Spinal cord (tissue), 9 donors: ENCODE measurements at regions not wholly inside any gene's neighbourhood (a gene's known extent, or its start where the extent isn't known, plus 50 kb on each side); places are given as distances from the start of the nearest gene placed in this dataset.

ENCODE experiments used
- DNase-seq, 6 donors: peaks; one replicate each; pipeline versions ENCODE4 v3.0.0 to v3.0.0-alpha.2; 2013 to 2015; ENCODE audit warnings: low spot score in 6 of 6, low read depth in 4 of 6
- H3K27ac ChIP-seq: one replicate; pipeline ENCODE4 v1.5.1; 2013; ENCODE audit warnings: low read depth, low read length, control low read depth
- H3K27me3 ChIP-seq: one replicate; pipeline ENCODE4 v1.6.1; 2013; ENCODE audit warnings: low read length; ENCODE audit not compliant: control insufficient read depth, insufficient read depth
- H3K36me3 ChIP-seq: one replicate; pipeline ENCODE4 v1.6.1; 2013; ENCODE audit warnings: low read length; ENCODE audit not compliant: control insufficient read depth, insufficient read depth
- H3K4me1 ChIP-seq: one replicate; pipeline ENCODE4 v1.6.1; 2013; ENCODE audit warnings: low read length; ENCODE audit not compliant: control insufficient read depth, insufficient read depth
- H3K4me3 ChIP-seq: one replicate; pipeline ENCODE4 v1.5.1; 2013; ENCODE audit warnings: low read depth, low read length, control low read depth
- H3K9me3 ChIP-seq: one replicate; pipeline ENCODE4 v1.6.1; 2013; ENCODE audit warnings: low read length; ENCODE audit not compliant: control insufficient read depth, insufficient read depth
- WGBS: methylation state at CpG from one replicate; pipeline ENCODE4 v1.1.5; 2013; ENCODE audit warnings: missing lambda C conversion rate; ENCODE audit not compliant: insufficient coverage; 5-methylcytosine and 5-hydroxymethylcytosine counted together
- donor health status: healthy.

- no peaks in the 10 kb centered on the region for H3K9me3 ChIP-seq
- H3K4me3 ChIP-seq = no peak overlapping the region
- DNase-seq = peak in 1 of 6 donors; percentile 72
- no peaks in the 10 kb centered on the region for H3K4me1 ChIP-seq
- no peak overlapping the region for H3K27ac ChIP-seq
- no peaks in the 10 kb centered on the region for H3K27me3 ChIP-seq
- no peaks in the 10 kb centered on the region for H3K36me3 ChIP-seq
Measured at GRCh38 chr9:11537566-11537965, 924.8 kb upstream of the PTPRD start.

- Histone ChIP-seq H3K9me3 (no peaks in the 10 kb centered on the region), H3K4me3 (no peak overlapping the region), H3K4me1 (no peaks in the 10 kb centered on the region), H3K27me3 (no peaks in the 10 kb centered on the region), H3K27ac (no peak overlapping the region), H3K36me3 (no peaks in the 10 kb centered on the region)
- peak in 1 of 6 donors; percentile 58 for DNase-seq
Measured at GRCh38 chr9:11542781-11543180, 930.0 kb upstream of the PTPRD start.

- H3K9me3 ChIP-seq = no peaks in the 10 kb centered on the region
- no peaks in the 10 kb centered on the region for H3K27me3 ChIP-seq
- WGBS = no CpG with 5 or more reads among the region's 3 CpGs
- no peaks in the 10 kb centered on the region for H3K4me1 ChIP-seq
- H3K36me3 ChIP-seq = no peaks in the 10 kb centered on the region
- no peak overlapping the region for H3K27ac ChIP-seq
- DNase-seq = peak in 2 of 6 donors; percentile 82 to 90
- H3K4me3 ChIP-seq = no peak overlapping the region
Measured at GRCh38 chr9:11546231-11546630, 933.4 kb upstream of the PTPRD start.

- no peak for DNase-seq
- no peak overlapping the region for H3K4me3 ChIP-seq
- 90% methylated on average over 7 of the region's 7 CpGs for WGBS
- no peaks in the 10 kb centered on the region for H3K9me3 ChIP-seq
- H3K27me3 ChIP-seq = no peaks in the 10 kb centered on the region
- H3K36me3 ChIP-seq = no peaks in the 10 kb centered on the region
- no peaks in the 10 kb centered on the region for H3K4me1 ChIP-seq
- H3K27ac ChIP-seq = no peak overlapping the region
Measured at GRCh38 chr9:11549311-11549794, 936.6 kb upstream of the PTPRD start.

- Histone ChIP-seq H3K27me3 (no peaks in the 10 kb centered on the region), H3K9me3 (no peaks in the 10 kb centered on the region), H3K36me3 (no peaks in the 10 kb centered on the region), H3K27ac (no peak overlapping the region), H3K4me1 (no peaks in the 10 kb centered on the region), H3K4me3 (no peak overlapping the region)
- no peak for DNase-seq
Measured at GRCh38 chr9:11551106-11551505, 938.3 kb upstream of the PTPRD start.

- no peaks in the 10 kb centered on the region for H3K36me3 ChIP-seq
- no peaks in the 10 kb centered on the region for H3K4me1 ChIP-seq
- DNase-seq = no peak
- no peaks in the 10 kb centered on the region for H3K27me3 ChIP-seq
- WGBS = no CpG with 5 or more reads among the region's 2 CpGs
- H3K9me3 ChIP-seq = no peaks in the 10 kb centered on the region
- H3K27ac ChIP-seq = no peak overlapping the region
- H3K4me3 ChIP-seq = no peak overlapping the region
Measured at GRCh38 chr9:11558043-11558442, 945.2 kb upstream of the PTPRD start.

- Histone ChIP-seq H3K36me3 (no peaks in the 10 kb centered on the region), H3K27ac (no peak overlapping the region), H3K4me3 (no peak overlapping the region), H3K27me3 (no peaks in the 10 kb centered on the region), H3K9me3 (no peaks in the 10 kb centered on the region), H3K4me1 (no peaks in the 10 kb centered on the region)
- WGBS = 100% methylated on average over 1 of the region's 3 CpGs
- peak in 2 of 6 donors; percentile 39 to 74 for DNase-seq
Measured at GRCh38 chr9:11559001-11559776, 946.4 kb upstream of the PTPRD start.

- Histone ChIP-seq H3K36me3 (no peaks in the 10 kb centered on the region), H3K27ac (no peak overlapping the region), H3K27me3 (no peaks in the 10 kb centered on the region), H3K9me3 (no peaks in the 10 kb centered on the region), H3K4me1 (no peaks in the 10 kb centered on the region), H3K4me3 (no peak overlapping the region)
- DNase-seq = peak in 1 of 6 donors; percentile 55
- WGBS = no CpG with 5 or more reads among the region's 2 CpGs
Measured at GRCh38 chr9:11577522-11577921, 964.7 kb upstream of the PTPRD start.

GRCh38 chr9:11595756-11596155, 983.0 kb upstream of the PTPRD start:
- no peak for DNase-seq
- Histone ChIP-seq H3K36me3 (no peaks in the 10 kb centered on the region), H3K27me3 (no peaks in the 10 kb centered on the region), H3K9me3 (no peaks in the 10 kb centered on the region), H3K4me3 (no peak overlapping the region), H3K27ac (no peak overlapping the region), H3K4me1 (no peaks in the 10 kb centered on the region)

- no peak overlapping the region for H3K4me3 ChIP-seq
Measured at GRCh38 chr9:11618241-11618805, 1005.5 kb upstream of the PTPRD start.

More at GRCh38 chr9:11618241-11618805, 1005.5 kb upstream of the PTPRD start:
- Histone ChIP-seq H3K9me3 (no peaks in the 10 kb centered on the region), H3K4me1 (no peaks in the 10 kb centered on the region), H3K27ac (no peak overlapping the region), H3K36me3 (no peaks in the 10 kb centered on the region), H3K27me3 (no peaks in the 10 kb centered on the region)
- 92% methylated on average over 49 of the region's 49 CpGs for WGBS
- DNase-seq = no peak
